Spleen (tissue), 7 donors: ENCODE measurements at regions not wholly inside any gene's neighbourhood (a gene's known extent, or its start where the extent isn't known, plus 50 kb on each side); places are given as distances from the start of the nearest gene placed in this dataset.

ENCODE experiments used
- POLR2A ChIP-seq, 3 donors: fragments of 450-650 bp; IDR thresholded peaks; one replicate each; pipeline ENCODE4 v1.5.1; 2017; ENCODE audit warnings: antibody characterized with exemption in 3 of 3, mild to moderate bottlenecking in 1 of 3
- TF ChIP-seq, protein P1 (sequence below), 11 experiments: fragments of 200-600 bp in 7 of 11; fragments of 450-650 bp in 4 of 11; sonication (generic) in 4 of 11; IDR thresholded peaks in 8 of 11; conservative IDR thresholded peaks in 3 of 11; 1 replicate in 7 of 11; 2 replicates in 4 of 11; pipeline versions ENCODE4 v1.4.0 to v1.8.0; 2016 to 2021; ENCODE audit warnings: antibody characterized with exemption in 11 of 11, inconsistent platforms in 4 of 11, mild to moderate bottlenecking in 1 of 11
- donor health status: DM: no; HTN: no; CAD: no; lungs with moderate emphysema.
- donor health status: DM: no; HTN: no; CAD: no.
- donor health status: DM: no; HTN: no; CAD: no.

GRCh38 chrX:5295004-5295403 is 933.7 kb downstream of the NLGN4X start:
- TF ChIP-seq, protein P1, sequence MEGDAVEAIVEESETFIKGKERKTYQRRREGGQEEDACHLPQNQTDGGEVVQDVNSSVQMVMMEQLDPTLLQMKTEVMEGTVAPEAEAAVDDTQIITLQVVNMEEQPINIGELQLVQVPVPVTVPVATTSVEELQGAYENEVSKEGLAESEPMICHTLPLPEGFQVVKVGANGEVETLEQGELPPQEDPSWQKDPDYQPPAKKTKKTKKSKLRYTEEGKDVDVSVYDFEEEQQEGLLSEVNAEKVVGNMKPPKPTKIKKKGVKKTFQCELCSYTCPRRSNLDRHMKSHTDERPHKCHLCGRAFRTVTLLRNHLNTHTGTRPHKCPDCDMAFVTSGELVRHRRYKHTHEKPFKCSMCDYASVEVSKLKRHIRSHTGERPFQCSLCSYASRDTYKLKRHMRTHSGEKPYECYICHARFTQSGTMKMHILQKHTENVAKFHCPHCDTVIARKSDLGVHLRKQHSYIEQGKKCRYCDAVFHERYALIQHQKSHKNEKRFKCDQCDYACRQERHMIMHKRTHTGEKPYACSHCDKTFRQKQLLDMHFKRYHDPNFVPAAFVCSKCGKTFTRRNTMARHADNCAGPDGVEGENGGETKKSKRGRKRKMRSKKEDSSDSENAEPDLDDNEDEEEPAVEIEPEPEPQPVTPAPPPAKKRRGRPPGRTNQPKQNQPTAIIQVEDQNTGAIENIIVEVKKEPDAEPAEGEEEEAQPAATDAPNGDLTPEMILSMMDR (IDR thresholded peaks at IDR 0.05 in 8 of 11, conservative IDR thresholded peaks at IDR 0.05 in 3 of 11), result no peak
- TF ChIP-seq POLR2A (IDR thresholded peaks at IDR 0.05), result no peak
